ENCODE measurements at regions not wholly inside any gene's neighbourhood (a gene's known extent, or its start where the extent isn't known, plus 50 kb on each side); places are given as distances from the start of the nearest gene placed in this dataset.
"Not testable (repeated sequence)": the region's sequence is repeated elsewhere in the genome, so short reads cannot be mapped to it uniquely, and the experiment has no call there.

GRCh38 chr6:15897063-15897876 lies 231.6 kb upstream of the MYLIP start:
- no peak for DNase-seq

DNA sequence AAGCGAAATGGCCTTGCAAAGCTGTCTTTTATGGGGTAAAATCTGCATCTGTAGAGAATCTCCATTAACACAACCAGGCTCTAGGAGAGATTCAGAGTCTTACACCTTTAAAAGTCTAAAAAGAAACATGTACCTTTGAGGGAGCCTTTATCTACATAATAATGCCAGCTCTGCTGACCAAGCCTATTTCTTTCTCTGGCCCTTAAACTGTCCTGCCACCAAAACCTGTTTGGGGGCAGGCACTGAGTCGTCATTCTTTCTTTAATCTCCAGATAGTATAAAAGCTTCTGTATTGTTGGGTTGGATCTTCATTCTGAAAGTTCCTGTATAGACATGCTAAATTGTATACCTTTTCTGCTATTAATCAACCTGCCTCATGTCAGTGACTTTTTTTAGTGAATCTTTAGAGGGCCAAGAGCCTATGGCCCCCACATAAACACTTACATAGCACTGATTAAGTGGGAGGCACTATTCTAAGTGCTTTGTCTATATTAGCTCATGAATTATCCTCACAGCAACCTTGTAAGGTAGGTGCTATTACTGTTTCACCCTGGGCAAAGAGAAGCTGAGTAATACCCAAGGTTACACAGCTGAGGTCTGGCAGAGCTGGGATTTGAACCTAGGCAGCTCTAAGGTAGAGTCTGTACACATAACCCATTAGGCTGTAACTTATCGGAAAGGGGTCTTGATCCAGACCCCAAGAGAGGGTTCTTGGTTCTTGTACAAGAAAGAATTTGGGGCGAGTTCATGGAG lies 232.3 kb upstream of the DTNBP1 start:
- no peak for DNase-seq

DNA sequence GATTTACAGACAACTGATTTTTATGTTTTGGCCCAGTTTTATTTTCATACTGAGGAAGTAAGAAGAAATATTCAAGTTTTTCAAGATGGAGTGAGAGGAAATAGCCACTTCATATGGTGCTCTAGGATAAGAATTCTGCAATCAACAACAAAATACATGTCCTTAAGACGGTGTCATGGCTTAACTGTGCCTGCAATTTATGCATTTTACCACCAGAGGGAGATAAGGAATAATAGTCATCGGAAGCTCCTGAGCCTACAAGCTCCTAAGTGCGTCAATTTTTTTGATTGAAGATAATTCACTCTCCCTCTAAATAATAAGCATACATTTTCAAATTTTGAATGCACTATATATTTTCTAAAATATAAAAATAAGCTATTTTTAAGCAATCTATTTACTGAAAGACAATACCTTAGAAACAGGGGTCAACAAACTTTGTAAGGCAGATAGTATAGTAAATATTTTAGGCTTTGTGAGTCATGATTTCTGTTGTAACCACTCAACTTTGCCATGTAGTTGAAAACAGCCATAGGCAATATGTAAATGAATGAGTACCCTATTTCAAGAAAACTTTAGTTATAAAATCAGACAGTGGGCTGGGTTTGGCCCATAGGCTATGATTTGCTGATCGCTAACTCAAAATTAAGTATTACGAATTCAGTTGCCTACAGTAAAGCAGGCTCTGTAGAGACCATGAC lies 230.9 kb upstream of the DTNBP1 start:
- DNase-seq: no peak

- DNase-seq: no peak
Measured at GRCh38 chr6:15892369-15892768, 229.5 kb upstream of the DTNBP1 start.

- no peak for DNase-seq
Measured at GRCh38 chr6:15888798-15889772, 226.3 kb upstream of the DTNBP1 start.

DNA sequence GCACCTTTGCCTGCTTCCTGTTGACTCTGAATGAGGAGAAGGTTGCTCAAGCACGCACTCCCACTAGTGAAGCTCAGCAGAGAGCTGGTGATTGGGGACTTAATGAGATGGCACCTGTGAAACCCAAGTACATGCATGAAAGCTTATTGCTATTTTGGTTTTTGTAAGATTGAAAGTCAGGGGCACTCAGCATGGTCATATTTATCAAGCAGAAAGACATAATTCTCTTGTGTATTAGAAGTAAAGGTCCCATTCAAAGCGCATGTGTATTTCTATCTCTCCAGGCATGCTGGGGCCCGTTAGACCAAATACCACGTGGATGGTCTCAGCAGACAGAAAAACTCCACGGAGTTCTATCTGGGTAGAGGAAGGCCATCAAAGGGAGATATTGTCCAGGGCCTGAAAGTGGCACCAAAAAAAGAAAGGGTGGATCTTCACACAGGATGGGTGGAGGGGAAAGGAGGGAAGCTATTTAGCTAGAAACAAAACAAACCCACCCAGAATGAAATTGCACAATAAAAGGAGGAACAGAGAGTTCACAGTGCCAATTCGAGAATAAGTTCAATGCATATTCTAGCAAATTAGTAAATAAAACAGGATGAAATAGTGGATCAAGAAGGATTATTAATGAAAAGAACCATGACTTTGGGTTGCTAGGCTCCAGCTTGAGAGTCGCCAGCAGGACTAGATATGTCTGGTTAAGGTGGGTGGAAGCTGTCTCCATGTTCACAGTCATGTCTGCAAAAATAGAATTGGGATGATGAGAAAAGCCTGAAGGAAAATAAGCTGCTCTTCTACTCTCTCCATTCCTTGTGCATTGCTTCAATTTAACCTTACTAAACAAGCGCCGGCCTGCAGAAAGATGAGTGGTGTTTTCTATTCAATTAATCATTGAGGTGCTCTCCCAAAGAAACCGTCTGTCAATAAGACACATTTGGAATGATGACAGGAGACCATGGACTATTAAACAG lies 224.9 kb upstream of the DTNBP1 start:
- DNase-seq: peak in 1 of 2 donors; percentile 21

- no peak for DNase-seq
Measured at GRCh38 chr6:15885624-15886023, 222.8 kb upstream of the DTNBP1 start.

GRCh38 chr6:15883593-15883992 lies 220.8 kb upstream of the DTNBP1 start:
- not testable (repeated sequence) for DNase-seq

GRCh38 chr6:15882915-15883314 lies 220.1 kb upstream of the DTNBP1 start:
- no peak for DNase-seq

DNA sequence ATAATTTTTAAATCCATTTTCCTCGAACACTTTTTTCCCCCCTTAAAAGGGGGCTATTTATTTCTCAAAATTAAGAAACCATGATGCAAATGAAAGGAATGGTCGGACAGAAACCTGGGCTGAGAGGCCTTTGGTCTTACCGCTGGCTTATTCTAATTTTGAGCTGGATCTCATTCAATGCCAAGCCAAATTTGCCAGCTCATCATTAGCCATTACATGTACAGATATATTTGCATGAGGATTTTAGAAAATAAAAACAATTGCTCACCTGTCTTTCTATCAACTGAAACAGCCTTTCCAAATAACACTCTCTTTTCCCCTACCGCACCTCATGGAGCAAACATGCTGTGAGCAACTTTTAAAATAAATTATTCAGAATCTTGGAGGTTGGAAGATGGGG lies 219.5 kb upstream of the DTNBP1 start:
- DNase-seq: no peak

GRCh38 chr6:15881150-15881549 lies 218.3 kb upstream of the DTNBP1 start:
- peak in 1 of 2 donors; percentile 81 for DNase-seq

- DNase-seq: no peak
Measured at GRCh38 chr6:15880262-15880973, 217.6 kb upstream of the DTNBP1 start.

DNA sequence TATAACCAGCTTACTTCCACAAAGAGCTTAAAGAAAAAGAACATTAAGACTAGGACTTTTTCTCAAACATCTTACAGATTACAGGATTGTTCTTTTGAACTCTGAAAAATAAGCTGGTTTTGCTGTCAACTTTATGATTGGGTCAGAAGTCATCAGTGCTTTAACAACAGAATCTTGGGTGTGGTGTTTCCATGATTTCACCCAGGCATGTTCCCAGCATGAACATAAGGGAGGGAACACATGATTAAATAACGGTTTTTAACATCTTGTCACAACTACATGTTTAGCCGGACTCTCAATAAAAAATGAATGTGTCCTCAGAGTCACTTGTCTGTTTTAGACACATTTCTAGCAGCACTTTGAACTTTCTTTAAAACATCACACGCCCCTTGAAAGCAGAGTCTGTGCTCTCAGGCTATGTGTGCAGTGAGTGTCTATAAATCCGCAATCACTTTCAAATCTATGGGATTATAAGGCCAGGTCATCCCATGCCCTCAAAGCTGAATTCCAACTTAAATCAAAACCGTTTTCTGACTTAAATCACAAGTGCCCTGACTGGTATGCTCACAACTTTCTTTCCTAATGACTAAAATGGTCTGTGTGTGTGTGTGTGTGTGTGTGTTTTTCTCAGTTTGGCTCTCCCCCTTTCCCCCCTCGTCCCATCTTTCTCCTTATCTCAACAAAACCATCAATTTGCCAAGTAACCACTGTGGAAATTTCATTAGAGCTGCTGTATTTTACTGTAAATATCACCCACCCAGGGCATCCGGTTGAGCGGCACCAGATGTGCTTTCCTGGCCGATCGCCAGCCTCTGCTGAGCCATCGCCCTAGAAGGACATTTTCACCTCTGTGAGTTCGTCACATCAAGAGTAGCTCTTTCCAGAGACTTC lies 216.8 kb upstream of the DTNBP1 start:
- peak in 1 of 2 donors; percentile 84 for DNase-seq

DNA sequence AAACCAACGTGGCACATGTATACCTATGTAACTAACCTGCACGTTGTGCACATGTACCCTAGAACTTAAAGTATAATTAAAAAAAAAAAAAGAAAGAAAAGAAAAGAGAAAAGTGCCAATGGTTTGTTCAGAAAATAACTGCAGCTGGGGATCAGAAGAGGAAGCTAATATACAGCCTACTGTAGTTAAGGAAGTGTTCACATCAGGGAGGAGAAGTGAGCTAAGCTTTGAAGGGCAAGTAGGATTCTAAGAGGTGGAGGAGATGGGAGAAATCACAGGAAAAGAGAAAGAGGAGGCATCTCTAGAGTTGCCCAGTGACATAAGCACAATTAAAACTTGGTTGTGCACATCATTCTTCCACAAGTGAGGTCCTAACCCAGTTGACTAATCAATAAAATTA lies 214.4 kb upstream of the DTNBP1 start:
- DNase-seq: peak in 1 of 2 donors; percentile 57

- DNase-seq: peak in 1 of 2 donors; percentile 30
Measured at GRCh38 chr6:15876406-15876805, 213.6 kb upstream of the DTNBP1 start.

DNA sequence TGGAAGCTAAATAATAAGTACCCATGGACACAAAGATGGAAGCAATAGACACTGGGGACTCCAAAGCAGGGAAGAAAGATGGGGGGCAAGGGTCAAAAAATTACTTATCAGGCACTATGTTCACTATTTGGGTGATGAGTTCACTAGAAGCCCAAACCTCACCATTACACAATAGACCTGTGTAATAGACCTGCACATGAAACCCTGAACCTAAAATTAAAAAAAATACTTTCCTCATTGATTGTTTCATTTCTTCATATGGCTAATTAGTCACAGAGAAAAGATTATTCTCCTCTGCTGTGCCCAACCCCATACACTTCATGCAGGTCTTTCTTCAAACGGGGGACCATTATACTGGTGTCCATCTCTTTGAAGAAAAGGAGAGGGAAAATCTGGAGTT lies 213.0 kb upstream of the DTNBP1 start:
- no peak for DNase-seq

GRCh38 chr6:15874821-15875220 lies 212.0 kb upstream of the DTNBP1 start:
- no peak for DNase-seq

DNA sequence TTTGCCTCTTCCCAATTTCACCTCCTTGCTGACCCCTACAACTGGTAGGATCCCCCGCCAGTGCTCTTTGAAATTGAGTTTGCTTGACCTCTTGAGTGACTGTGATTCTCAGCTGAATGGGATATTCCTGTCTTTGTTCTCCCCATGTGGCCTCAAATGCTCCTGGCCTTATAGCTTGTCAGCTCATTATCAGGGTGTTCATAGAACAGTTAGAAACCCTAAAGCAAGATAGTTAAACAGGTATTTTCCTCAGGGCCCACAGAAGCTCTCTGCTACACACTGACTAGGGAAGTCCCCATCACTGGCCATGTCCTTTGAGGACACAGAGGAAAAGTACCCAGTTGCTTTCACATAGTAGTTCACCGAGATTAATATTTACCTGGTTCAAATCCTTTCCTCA lies 211.5 kb upstream of the DTNBP1 start:
- DNase-seq: no peak
